Stimulated activated naive CD8-positive, alpha-beta T cell treated with anti-CD3 and anti-CD28 coated beads, Interleukin-15, amount 100 ng/mL, for 72 hours (primary cell): ENCODE measurements at regions not wholly inside any gene's neighbourhood (a gene's known extent, or its start where the extent isn't known, plus 50 kb on each side); places are given as distances from the start of the nearest gene placed in this dataset.
"Not testable (repeated sequence)": the region's sequence is repeated elsewhere in the genome, so short reads cannot be mapped to it uniquely, and the experiment has no call there.

ENCODE experiments used
- ATAC-seq: fragments of 150-1000 bp; cut with Tn5 transposase; 2 replicates; pipeline ENCODE4 v1.10.0; 2021; ENCODE audit warnings: mild to moderate bottlenecking, moderate library complexity
- DNase-seq, 2 donors: peaks; one replicate each; pipeline ENCODE4 v3.0.0; 2021 to 2022
- H3K27ac Mint-ChIP-seq, 2 donors: one replicate each; pipeline ENCODE4 v1.8.0; 2022; ENCODE audit warnings: mild to moderate bottlenecking in 2 of 2, mixed read lengths in 2 of 2, moderate library complexity in 2 of 2
- H3K27me3 Mint-ChIP-seq: one replicate; pipeline ENCODE4 v1.8.0; 2022; ENCODE audit warnings: mixed read lengths
- H3K4me1 Mint-ChIP-seq: one replicate; pipeline ENCODE4 v1.8.0; 2022; ENCODE audit warnings: mild to moderate bottlenecking, mixed read lengths
- H3K4me3 Mint-ChIP-seq, 2 donors: one replicate each; pipeline ENCODE4 v1.8.0; 2022; ENCODE audit warnings: mild to moderate bottlenecking in 2 of 2, mixed read lengths in 2 of 2, moderate library complexity in 1 of 2
- H3K9me3 Mint-ChIP-seq, 2 donors: one replicate each; pipeline ENCODE4 v1.8.0; 2022; ENCODE audit warnings: mixed read lengths in 2 of 2

DNA sequence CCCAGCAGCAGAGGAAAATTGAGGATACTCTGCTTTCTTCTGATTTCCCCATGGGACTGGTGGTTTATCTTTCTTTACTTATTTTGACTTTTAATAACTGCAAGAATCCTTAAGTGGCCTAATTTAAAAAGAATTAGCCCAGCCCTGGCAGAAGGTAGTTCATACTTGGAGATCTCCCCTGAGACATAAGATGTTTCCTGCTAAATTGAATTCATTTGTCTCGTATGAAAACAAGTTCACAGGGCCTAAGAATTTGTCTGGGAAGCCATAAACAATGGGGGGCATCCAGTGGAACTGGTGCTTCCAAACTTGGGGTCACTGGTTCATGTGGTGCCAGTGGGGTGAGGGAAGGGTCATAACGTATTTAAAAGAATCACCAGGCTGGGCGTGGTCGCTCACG, 283.1 kb upstream of the RASGRP1 start:
- Mint-ChIP-seq H3K27me3 (peaks cover 38% of the 10 kb centered on the region), H3K4me1 (no peaks in the 10 kb centered on the region), H3K4me3 (no peak overlapping the region), H3K27ac (no peak overlapping the region), H3K9me3 (no peaks in the 10 kb centered on the region)
- DNase-seq (no peak), ATAC-seq (no peak)

DNA sequence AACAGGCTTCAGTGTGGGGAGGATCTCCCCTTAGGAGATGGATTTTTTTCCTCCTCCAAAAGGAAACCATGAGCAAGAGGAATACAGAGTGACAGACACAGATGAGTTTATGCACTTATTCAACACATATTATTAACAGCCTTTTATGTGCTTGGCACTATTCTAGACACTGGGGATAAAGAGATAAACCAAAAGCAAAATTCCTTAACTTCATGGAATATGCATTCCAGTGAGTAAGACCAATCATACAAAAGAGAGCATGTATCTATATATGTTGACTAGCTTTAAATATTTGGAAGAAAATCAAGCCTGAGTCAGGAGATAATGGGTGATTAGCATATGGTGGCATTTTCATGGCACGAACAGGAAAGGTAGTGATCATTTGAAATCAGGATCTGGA, 284.4 kb upstream of the RASGRP1 start:
- no peak for ATAC-seq
- Mint-ChIP-seq H3K4me3 (no peak overlapping the region), H3K27me3 (peaks cover 27% of the 10 kb centered on the region), H3K9me3 (no peaks in the 10 kb centered on the region), H3K4me1 (no peaks in the 10 kb centered on the region), H3K27ac (peak overlapping the region in 1 of 2 donors; percentile 20)
- DNase-seq: no peak

DNA sequence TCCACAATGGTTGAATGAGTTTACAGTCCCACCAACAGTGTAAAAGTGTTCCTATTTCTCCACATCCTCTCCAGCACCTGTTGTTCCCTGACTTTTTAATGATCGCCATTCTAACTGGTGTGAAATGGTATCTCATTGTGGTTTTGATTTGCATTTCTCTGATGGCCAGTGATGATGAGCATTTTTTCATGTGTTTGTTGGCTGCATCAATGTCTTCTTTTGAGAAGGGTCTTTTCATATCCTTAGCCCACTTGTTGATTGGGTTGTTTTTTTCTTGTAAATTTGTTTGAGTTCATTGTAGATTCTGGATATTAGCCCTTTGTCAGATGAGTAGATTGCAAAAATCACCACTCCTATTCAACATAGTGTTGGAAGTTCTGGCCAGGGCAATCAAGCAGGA, 287.6 kb upstream of the RASGRP1 start:
- H3K27ac Mint-ChIP-seq, ATAC-seq, H3K9me3 Mint-ChIP-seq, DNase-seq, H3K4me3 Mint-ChIP-seq, H3K4me1 Mint-ChIP-seq: not testable (repeated sequence)
- peaks cover 38% of the 10 kb centered on the region for H3K27me3 Mint-ChIP-seq

DNA sequence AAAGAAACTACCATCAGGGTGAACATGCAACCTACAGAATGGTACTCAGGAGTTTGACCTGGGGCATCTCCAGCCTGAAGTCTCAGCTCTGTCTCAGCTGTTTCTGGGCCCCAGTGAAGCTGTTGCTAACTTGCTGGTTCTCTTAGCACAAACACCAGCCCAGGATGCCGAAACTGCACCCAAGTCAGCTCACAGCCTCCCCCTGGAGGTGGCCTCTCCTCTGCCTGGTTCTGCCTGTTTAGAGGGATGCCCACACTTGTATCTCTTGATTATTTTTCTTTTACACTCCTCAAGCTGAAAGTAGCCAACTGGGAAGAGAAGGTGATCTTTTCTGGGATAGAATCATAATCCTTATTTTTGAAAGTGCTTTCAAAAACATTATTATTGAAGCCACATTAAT, 289.0 kb upstream of the RASGRP1 start:
- Mint-ChIP-seq H3K9me3 (no peaks in the 10 kb centered on the region), H3K27me3 (peaks cover 49% of the 10 kb centered on the region), H3K4me3 (no peak overlapping the region), H3K27ac (no peak overlapping the region), H3K4me1 (no peaks in the 10 kb centered on the region)
- DNase-seq (peak in 1 of 2 donors; percentile 14), ATAC-seq (no peak)

DNA sequence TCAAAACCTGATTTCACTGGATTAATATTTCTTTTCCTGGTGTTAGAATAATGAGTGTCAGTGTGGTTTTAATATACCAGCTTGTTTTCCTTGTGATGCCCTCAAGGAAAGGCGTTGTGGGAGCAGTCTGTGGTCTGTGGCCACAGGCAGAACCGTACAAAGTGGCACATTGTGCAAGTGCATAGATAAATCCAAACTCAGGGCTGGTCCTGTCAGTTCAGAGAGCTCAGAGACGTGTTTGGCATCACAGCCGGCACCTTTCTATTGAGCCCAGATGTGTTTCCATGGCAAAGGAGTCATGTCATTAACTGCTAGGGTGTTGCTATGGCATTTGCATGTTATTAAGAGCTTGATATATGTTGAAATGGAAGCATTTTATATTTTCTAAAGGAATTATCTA, 289.9 kb upstream of the RASGRP1 start:
- no peaks in the 10 kb centered on the region for H3K9me3 Mint-ChIP-seq
- no peak overlapping the region for H3K4me3 Mint-ChIP-seq
- ATAC-seq (no peak), DNase-seq (no peak)
- peaks cover 40% of the 10 kb centered on the region for H3K27me3 Mint-ChIP-seq
- no peaks in the 10 kb centered on the region for H3K4me1 Mint-ChIP-seq
- no peak overlapping the region for H3K27ac Mint-ChIP-seq

DNA sequence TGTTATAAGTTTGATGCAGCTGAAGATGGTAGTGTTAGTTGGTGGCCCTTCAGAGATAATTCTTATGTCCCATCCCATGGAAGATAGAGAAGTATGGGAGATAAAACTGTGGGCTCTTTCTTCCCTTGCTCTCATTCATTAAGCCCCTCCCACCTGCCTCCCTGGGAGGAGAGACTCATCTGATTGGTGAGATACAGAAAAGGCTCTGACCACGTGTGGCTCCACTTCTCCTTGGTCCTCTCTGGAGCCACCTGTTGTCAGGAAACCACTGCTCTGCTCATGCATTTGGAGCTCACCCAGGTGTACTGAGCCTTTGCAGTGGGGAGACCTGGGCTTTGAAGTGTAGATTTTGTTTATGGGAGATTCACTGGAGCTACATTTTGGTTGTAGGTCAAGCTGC, 293.2 kb upstream of the RASGRP1 start:
- Mint-ChIP-seq H3K9me3 (no peaks in the 10 kb centered on the region), H3K27me3 (peaks cover 42% of the 10 kb centered on the region), H3K27ac (no peak overlapping the region)

DNA sequence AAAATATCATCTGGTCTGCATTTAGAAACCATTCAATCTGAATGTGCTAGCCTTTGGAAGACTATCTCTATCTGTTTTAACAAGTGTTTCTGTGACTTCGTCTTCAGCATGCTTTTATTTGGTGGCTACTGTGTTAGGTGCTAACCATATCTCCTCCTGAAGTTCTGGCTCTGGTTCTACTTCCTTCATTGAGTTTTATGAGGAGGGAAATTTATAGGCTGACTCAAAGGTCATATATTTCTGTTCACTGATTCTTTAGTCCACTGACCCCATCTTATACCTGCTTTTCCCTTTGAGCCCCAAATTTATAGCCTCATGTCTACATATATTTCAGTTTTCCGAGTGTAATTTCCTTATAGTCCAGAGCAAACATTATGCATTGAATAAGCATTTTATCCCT, 295.0 kb upstream of the RASGRP1 start:
- H3K4me3 Mint-ChIP-seq: no peak overlapping the region
- DNase-seq (no peak), ATAC-seq (no peak)
- no peak overlapping the region for H3K27ac Mint-ChIP-seq
- H3K9me3 Mint-ChIP-seq: no peaks in the 10 kb centered on the region
- peaks cover 41% of the 10 kb centered on the region for H3K27me3 Mint-ChIP-seq
- no peaks in the 10 kb centered on the region for H3K4me1 Mint-ChIP-seq

More for the DNA sequence above, 293.2 kb upstream of the RASGRP1 start:
- H3K4me1 Mint-ChIP-seq: no peaks in the 10 kb centered on the region
- DNase-seq: no peak
- no peak for ATAC-seq
- H3K4me3 Mint-ChIP-seq: no peak overlapping the region

DNA sequence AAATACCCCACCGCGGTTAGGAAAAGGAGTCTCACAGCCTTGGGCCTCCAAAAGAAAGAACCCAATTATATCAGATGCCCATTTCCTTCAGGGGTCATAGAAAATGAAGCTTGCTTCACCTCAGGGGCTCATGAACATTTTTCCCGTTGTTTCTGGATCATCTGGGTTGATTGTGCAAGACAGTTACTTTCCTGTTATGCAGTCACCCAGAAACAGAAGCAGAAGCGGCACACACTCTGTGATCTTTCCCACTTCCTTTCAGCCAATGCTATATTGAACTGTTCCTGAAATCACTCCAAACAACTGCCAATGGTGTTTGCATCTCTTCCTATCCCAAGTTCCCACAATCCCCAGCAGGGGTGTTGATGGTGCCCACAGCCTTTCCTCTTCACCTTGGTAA, 295.6 kb upstream of the RASGRP1 start:
- Mint-ChIP-seq H3K27ac (no peak overlapping the region), H3K4me3 (no peak overlapping the region), H3K9me3 (no peaks in the 10 kb centered on the region), H3K4me1 (no peaks in the 10 kb centered on the region), H3K27me3 (peaks cover 40% of the 10 kb centered on the region)
- DNase-seq (no peak), ATAC-seq (no peak)

DNA sequence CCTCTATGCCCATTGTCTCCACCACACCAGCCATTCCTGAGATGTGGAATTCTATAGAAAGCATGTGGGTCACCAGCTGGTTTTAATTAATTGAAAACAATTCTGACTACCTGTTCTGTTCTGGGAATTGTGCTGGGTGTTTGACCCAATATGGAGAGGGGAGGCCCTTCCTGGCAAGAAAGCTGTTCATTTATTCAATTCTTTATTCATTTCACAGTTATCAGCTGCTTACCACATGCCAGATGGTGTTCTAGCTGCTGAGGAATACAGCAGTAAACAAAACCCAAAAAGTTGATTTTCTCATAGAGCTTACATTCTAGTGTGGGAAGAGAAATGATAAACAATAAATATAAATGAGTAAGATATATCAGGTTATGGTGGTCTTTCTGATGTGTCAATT, 296.1 kb upstream of the RASGRP1 start:
- DNase-seq: no peak
- Mint-ChIP-seq H3K27me3 (peaks cover 40% of the 10 kb centered on the region), H3K9me3 (no peaks in the 10 kb centered on the region), H3K4me3 (no peak overlapping the region), H3K27ac (no peak overlapping the region), H3K4me1 (no peaks in the 10 kb centered on the region)
- ATAC-seq: no peak

DNA sequence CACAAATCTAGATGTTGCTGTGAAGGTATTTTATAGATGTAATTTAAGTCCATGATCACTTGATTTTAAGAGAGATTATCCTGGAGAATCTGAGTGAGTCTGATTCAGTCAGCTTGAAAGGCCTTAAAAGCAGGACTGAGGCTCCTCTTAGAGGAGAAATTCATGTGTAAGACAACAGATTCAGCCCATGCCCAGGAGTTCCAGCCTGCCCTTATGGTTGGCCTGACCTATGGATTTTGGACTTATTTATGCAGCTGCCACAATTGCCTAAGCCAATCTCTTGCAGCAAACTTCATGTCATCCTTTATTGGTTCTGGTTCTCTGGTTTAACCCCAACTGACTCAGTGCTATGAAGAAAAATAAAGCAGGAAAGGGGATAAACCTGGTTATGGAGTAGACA, 296.5 kb upstream of the RASGRP1 start:
- Mint-ChIP-seq H3K4me1 (no peaks in the 10 kb centered on the region), H3K9me3 (no peaks in the 10 kb centered on the region), H3K4me3 (no peak overlapping the region), H3K27ac (no peak overlapping the region), H3K27me3 (peaks cover 40% of the 10 kb centered on the region)
- ATAC-seq (no peak), DNase-seq (no peak)

DNA sequence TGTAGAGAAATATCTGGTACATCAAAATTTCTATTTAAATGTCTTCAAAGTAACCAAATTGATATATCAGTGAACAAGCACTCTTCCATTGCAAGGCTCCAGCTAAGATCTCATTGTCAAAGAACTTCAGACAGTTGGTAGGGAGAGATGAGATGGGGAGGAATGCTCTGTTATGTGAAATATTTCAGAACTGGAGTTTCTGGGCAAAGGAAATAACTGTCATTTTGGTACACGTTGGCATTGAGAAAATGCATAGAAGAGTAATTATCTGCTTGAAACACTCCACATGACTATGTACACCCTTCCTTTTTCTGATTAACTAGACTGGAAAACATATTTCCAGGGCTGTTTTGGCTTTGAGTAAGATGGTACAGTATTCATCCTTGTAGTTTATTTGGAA, 297.5 kb upstream of the RASGRP1 start:
- no peak overlapping the region for H3K4me3 Mint-ChIP-seq
- H3K27ac Mint-ChIP-seq: no peak overlapping the region
- H3K4me1 Mint-ChIP-seq: no peaks in the 10 kb centered on the region
- ATAC-seq: no peak
- no peaks in the 10 kb centered on the region for H3K9me3 Mint-ChIP-seq
- peaks cover 48% of the 10 kb centered on the region for H3K27me3 Mint-ChIP-seq
- DNase-seq: no peak

DNA sequence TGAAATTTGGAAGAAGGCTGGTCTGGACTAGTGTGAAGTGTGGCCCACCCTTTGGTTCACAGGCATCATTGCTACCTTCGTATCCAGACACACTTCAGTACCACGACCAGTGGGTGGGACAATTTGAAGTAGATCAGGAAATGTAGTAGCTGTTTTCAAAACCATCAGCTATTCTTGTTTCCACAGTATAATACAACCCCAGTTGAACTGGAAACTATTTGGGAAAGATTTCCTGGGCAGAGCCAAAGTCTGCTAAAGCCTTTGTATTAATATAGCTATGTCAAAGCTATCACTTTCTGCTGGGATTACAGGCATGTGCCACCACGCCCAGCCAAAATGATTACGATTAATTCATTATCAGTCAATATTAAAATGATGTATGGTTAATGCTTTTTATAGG, 298.8 kb upstream of the RASGRP1 start:
- ATAC-seq (no peak), DNase-seq (no peak)
- H3K4me3 Mint-ChIP-seq: no peak overlapping the region
- H3K27me3 Mint-ChIP-seq: peaks cover 40% of the 10 kb centered on the region
- H3K9me3 Mint-ChIP-seq: no peaks in the 10 kb centered on the region
- H3K4me1 Mint-ChIP-seq: no peaks in the 10 kb centered on the region
- no peak overlapping the region for H3K27ac Mint-ChIP-seq

DNA sequence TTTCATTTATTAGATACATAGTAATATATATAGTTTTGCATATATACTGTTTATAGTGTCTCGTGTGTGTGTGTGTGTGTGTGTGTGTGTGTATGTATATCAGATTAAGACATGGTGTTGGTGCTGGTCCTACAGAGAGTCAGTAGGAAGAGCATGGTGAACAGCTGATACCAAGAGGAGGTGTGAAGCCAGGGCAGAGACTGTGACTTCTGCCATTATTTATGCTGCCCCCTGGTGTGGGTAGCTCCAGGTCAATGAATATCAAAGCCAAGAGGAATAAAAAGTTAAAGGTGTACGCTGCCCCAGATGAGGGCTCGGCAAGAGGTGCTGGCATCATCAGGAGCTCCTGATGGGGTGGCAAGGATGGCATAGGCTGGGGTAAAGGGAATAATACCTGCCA, 299.5 kb upstream of the RASGRP1 start:
- peaks cover 40% of the 10 kb centered on the region for H3K27me3 Mint-ChIP-seq
- no peaks in the 10 kb centered on the region for H3K9me3 Mint-ChIP-seq
- H3K4me1 Mint-ChIP-seq: no peaks in the 10 kb centered on the region
- DNase-seq: no peak
- H3K4me3 Mint-ChIP-seq: no peak overlapping the region
- no peak for ATAC-seq
- no peak overlapping the region for H3K27ac Mint-ChIP-seq

DNA sequence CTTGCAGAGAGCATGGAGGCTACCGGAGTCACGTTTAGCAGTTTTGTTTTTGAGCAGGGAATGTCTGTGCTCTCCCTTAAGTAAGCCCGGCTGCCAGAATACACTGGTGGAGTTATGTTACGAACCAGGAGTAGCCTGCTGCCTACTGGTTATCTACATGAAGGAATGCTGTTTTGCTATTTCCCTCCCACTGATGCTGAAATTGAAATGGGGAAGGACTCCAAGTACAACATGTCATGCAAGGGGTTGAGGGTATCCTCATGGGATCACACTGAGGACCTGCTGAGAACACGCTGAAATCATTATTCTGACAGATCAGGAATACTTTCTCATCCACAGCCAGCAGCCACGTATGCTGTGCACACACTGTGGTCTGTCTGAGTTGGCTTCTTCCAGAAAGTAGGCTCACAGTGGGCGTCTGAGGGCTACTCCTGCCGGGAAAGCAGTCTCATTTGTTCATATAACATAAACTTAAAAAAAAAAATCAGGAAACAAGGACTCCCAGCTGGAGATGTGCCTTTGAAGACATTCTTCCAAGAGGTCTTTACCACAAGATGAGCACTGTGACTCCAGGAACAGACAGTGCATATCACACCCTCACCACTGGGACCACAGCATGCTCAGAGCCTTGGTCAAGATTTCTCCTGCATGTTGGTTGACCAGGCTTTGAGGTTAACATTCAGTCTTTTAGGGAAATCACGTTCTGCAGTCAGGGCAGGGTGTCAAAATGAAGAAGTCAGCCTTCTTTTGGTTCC, 300.4 kb upstream of the RASGRP1 start:
- ATAC-seq (no peak), DNase-seq (no peak)
- Mint-ChIP-seq H3K4me3 (no peak overlapping the region), H3K9me3 (no peaks in the 10 kb centered on the region), H3K27me3 (peaks cover 40% of the 10 kb centered on the region), H3K27ac (no peak overlapping the region), H3K4me1 (no peaks in the 10 kb centered on the region)

DNA sequence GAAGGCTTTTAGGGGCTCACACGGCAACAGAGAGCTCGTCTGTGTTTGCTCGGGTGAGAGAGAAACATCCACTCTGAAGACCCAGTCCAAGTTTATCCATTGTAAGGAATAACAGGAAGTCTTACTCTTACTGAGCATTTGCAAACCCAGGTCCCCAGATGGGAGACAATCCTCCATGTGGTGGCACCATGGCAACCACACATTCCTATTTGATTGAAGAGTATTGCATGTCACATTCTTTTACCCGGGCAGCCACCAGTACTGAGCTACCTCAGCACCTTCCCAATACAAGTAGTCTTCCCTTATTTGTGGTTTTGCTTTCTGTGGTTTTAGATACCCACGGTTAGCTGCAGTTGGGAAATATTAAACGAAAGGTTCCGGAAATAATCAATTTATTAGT, 302.9 kb upstream of the RASGRP1 start:
- Mint-ChIP-seq H3K4me3 (no peak overlapping the region), H3K4me1 (no peaks in the 10 kb centered on the region), H3K27ac (no peak overlapping the region), H3K9me3 (peaks cover 0 to 1% of the 10 kb centered on the region in 2 donors), H3K27me3 (peaks cover 41% of the 10 kb centered on the region)
- no peak for DNase-seq
- no peak for ATAC-seq

DNA sequence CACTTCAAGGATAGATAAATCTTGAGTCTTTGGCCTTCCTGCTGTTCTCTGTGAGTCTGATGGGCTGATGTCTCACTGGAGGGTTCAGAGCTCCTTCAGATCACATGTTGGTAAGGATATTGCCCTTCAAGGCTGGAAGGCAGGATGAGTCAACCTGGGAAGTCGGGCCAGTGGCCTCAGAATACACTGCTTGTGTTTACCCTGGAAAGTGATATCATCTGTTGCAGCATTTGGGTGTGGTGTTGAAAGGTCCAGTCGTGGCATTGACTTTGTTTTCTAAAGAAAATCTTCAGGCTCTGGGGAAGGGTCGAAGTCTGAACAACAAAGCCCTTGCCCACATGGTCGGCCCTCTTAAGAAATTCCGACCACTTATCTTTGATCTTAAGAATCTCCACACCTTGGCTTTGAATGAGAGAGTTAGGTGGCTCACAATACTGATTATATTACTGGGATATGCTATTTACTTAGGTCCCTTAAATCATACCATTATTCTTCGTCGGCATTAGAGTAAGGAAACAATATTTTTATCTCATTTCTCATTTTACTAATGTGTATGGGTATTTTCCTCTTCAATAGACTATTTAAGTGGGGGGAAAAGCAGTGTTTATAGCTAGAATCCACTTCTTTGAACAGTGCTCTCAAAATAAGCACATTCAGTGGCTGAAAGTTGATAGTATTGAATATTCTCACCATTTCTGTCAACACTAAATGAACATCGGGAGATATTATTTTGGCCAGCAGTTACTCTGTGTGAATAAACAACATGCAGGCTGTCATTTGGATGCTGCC, 303.9 kb upstream of the RASGRP1 start:
- peaks cover 0 to 6% of the 10 kb centered on the region in 2 donors for H3K9me3 Mint-ChIP-seq
- H3K4me1 Mint-ChIP-seq: no peaks in the 10 kb centered on the region
- ATAC-seq: no peak
- no peak overlapping the region for H3K4me3 Mint-ChIP-seq
- no peak for DNase-seq
- H3K27me3 Mint-ChIP-seq: peaks cover 42% of the 10 kb centered on the region
- H3K27ac Mint-ChIP-seq: no peak overlapping the region
